Retina (tissue), 1 donor: ENCODE measurements at regions not wholly inside any gene's neighbourhood (a gene's known extent, or its start where the extent isn't known, plus 50 kb on each side); places are given as distances from the start of the nearest gene placed in this dataset.
A peak's percentile ranks its signal among the peaks of the same experiment; 100 is the strongest.
"Not testable (repeated sequence)": the region's sequence is repeated elsewhere in the genome, so short reads cannot be mapped to it uniquely, and the experiment has no call there.

Experiments used
- DNase-seq: peaks from one replicate; pipeline ENCODE4 v3.0.0-alpha.2; 2016

DNA sequence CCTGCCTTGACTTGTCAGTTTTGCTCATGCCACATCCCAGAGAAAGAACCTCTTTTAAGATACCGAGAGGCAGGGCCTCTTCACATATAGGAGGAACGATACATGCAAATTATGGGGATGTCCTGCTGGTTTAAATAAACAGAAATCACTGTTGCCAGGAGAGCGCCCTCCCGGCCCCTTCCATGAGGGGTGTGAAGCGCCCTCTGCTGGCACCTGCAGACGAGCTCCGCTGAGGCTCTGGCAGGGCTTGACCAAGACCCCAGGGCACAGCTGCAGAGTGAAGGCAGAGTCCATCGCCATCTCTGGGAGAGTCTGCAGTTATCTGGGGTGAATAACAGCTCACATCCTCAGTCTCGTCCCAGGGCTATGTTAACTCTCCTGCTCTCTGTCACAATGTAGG, 468.8 kb downstream of the RPIA start:
- not testable (repeated sequence) for DNase-seq

DNA sequence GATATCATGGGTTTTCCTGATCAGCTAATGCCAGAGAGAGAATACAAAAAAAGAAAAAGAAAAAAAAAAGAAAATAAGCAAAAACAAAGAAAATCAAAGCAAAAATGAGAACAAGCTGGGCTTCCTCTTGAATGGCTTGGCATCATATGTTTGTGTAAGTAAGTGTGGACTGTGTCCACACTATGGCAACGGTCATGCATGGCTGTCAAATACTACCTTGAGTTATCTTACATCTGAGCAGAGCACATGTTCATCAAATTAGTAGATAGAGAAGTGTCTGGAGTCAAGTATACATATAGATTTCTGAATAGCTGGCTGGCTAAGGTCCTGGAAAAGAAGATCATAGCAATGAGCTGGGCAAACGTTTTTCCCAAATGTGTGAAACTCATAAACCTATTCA, 470.2 kb downstream of the RPIA start:
- not testable (repeated sequence) for DNase-seq

DNA sequence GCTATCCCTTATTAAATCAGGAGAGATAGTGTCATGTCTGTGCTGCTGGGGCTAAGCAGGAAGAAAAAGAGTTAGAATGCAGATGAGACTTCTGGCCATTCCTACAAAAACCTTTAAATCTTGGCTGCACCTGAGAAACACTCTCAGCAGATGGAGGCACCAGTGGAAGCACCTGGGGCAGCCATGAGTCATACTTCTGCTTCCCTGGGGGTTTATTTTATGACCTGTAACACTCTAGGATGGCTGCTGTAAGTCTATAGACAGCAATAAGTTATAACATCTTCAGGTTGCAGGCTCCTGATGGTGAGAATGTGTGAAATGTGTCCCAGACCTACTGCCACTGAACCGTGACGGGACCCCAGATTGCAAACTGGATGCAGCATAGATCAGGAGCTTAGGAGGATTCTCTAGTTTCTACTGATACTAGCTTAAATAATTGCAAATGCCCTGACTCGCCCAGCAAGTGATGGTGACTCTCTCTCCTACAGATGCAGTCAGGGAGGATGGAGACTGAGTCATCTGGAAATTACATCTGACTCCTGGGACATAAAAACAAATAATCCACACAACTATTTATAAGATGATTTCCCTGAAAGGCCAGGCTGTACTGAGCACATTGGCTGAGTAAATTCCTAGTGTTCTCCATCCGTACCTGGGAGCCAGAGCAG, 479.2 kb downstream of the RPIA start:
- DNase-seq, result not testable (repeated sequence)

DNA sequence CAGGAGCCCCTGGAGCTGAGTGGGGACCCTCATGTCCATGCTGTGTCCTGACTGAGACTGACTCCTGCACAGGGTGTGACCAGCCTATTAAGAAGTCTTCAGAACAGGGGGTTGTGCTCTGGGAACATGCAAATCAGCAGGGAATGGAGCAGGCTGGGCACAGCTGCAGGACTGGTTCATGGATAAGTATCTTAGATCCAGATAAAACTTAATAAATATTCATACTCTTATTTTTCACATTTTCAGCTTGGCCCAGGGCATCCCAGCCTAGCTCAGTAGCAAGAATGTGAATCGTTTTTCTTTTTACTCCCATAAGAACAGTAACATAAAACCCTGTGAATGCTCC, 479.7 kb downstream of the RPIA start:
- DNase-seq, result not testable (repeated sequence)

DNA sequence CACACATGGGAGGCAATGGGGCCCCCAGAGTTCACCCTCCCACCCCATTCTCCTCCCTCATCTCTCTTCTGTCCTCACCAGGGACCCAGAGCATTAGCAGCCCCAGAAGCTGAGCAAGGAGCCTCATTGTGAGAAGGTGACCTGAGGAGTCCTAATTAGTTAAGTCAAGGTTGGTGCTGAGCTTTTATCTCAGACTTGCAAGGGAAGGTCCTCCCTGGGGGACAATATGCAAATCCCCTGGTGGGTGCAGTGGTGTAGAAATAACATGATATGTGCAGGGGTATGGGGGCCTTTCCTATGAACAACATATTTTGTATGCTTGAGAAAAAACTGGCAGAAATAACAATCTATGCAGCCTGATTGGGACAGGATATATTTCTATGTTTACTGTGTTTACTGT, 485.5 kb downstream of the RPIA start:
- DNase-seq, result not testable (repeated sequence)

DNA sequence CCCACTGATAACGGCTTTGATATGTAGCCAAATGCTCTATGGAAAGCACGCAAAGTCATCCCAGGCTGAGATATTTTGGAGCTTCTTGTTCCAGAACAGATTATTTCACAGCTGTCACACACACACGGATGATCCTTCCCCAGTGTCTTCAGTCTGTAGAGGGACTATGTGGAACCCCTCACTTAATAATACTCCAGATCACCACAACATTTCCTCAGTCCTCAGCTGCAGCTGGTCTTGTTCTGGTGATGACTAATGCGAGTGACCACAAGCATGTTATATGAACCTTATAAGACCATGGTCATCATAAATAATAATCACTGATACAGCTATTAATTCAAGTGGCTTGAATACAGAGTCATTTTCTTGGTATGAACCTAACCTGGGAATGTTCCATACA, 490.7 kb downstream of the RPIA start:
- DNase-seq, result not testable (repeated sequence)

DNA sequence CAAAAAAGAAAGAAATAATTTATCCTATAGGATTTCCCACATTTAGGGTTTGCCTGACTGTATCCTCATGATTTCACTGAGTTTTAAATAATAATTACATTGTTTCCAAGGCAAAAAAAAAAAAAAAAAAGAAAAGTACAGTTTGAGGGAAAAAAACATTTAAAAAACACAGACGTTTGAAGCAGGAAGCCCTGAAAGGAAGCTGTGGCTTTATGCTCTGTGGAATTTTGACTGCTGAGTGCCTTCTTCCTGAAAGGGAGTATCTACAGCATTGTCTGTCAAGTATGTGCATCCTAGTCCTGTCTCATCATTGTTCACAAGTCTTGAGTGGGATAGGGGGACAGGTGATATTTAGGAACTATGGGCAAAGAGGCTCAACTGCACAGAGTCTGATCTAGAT, 493.3 kb downstream of the RPIA start:
- DNase-seq, result not testable (repeated sequence)

DNA sequence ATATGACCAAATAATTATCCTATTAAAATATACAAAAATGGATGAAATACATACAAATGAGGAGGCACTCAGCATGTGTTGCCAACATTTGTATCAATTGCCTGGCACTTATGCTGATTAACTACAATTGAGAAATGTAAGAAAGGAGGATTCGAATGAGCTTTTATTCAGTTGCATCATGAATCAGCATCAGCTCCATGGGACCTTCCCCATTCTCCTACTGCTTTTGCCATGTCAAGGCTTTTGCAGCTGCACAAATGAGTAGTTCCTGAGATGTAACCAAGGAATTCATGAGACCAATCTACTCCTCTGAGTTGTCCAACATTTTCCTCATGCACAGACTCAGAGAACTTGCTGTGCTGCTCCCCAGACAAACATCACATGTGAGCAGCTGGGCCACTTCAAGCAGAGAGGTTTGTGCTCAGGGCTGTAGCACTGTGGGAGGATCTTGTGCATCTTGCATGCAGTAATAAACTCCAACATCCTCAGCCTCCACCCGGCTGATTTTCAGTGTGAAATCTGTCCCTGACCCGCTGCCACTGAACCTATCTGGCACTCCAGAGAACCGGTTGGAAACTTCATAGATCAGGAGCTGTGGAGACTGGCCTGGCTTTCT, 504.3 kb downstream of the RPIA start:
- not testable (repeated sequence) for DNase-seq

DNA sequence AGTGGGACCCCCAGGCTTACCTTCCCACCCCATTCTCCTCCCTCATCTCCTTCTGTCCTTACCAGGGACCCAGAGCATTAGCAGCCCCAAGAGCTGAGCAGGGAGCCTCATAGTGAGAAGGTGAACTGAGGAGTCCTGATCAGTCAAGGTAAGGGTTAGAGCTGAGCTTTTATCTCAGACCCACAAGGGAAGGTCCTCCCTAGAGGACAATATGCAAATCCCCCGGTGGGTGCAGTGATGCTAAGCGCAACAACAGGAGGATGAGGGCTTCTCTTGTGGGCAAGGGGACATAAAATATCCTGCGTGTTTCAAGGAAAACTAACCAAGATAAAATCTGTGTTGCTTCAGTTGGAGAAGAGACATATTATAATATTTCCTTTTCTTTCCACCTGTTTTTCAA, 505.2 kb downstream of the RPIA start:
- DNase-seq, result not testable (repeated sequence)

DNA sequence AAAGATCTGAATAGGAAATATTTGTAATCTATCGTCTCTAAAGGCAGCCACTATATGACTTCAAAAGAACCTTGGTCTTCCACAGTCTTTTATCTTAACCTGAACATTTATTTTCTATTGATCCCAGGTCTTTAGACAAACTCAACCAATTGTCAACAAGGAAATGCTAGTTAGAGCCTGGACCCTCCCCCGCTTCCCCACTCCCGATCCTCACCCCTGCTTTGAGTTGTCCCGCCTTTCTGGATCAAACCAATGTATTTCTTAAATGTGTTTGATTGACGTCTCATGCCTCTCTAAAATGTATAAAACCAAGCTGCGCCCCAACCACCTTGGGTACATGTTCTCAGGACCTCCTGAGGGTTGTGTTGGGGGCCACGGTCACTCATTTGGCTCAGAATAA, 506.6 kb downstream of the RPIA start:
- DNase-seq, result not testable (repeated sequence)

DNA sequence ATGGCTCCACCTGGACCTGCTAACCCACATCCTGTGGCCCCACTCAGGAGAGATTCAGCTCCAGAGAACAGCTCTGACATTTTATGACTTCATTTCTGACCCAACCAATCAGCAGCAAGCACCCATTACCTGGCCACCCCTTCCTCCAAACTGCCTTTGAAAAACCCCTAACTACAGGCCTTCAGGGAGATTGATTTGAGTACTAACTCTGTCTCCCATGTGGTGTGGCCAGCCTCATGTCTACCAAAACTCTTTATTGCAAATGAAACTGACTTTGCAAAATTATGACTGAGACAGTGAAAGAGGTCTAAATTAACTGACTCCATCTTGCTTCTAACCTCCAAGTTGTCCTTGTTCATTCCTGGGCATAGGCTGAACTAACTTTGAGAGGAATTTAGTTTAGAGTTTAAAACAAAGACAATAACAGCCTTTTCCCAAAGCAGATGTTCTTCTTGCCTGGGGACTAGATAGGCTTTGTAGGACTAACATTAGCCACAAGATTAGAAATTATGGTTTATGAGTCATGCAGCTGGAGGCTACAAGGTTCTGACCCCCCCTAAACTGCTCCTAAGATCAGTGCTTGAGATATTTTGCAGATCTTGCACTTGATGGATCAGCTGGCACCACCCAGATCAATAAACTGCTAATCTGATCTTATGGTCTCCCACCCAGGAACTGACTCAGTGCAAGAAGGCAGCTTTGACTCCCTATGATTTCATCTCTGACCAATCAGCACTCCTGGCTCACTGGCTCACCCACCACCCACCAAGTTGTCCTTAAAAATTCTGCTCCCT, 508.2 kb downstream of the RPIA start:
- not testable (repeated sequence) for DNase-seq

DNA sequence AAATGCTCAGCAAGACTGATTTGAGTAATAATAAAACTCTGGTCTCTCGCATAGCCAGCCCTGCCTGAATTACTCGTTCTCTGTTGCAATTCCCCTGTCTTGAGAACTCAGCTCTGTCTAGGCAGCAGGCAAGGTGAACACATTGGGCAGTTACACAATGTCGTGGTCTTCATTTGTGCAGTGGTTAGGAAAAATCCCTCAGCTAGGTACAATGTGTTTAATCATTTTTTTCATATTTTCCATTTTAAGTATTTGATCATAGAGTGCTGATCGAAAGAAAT, 508.7 kb downstream of the RPIA start:
- not testable (repeated sequence) for DNase-seq

DNA sequence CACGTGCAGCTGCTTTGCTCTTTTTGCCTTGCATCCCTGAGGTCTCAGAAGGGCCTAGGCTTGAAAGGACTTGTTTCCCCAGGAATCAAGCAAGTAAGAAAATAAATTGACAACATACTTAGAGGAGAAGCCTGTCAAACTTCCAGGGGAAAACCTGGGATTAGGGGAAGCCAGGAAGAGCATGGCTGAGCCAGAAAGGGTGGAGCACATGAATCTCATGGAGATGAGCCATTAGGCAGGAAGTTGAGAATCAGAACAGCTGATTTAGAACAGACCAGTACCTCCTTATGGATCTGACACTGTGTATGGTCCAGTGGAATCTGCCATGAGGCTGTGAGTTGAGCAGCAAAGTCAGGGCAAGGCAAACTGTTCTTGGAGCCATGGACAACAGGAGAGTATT, 511.0 kb downstream of the RPIA start:
- DNase-seq, result not testable (repeated sequence)

DNA sequence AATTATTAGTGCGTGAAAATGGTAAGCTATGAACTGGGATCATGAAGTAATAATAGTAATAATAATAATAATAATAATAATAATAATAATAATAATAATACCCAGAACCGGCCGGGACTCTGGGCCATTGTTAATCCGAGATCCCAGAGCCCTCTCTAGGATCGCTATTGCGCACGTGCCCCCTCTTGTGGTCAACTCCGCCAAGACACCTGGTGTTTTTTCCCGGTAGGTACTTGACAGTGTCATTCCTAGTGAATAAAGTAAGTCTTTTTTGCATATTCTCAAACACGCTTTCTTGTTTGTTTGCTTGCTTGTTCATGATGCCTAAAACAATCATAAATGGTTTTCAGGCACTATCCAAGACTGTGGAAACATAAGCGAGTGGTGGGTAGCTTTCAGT, 513.7 kb downstream of the RPIA start:
- DNase-seq, result peak; percentile 7

DNA sequence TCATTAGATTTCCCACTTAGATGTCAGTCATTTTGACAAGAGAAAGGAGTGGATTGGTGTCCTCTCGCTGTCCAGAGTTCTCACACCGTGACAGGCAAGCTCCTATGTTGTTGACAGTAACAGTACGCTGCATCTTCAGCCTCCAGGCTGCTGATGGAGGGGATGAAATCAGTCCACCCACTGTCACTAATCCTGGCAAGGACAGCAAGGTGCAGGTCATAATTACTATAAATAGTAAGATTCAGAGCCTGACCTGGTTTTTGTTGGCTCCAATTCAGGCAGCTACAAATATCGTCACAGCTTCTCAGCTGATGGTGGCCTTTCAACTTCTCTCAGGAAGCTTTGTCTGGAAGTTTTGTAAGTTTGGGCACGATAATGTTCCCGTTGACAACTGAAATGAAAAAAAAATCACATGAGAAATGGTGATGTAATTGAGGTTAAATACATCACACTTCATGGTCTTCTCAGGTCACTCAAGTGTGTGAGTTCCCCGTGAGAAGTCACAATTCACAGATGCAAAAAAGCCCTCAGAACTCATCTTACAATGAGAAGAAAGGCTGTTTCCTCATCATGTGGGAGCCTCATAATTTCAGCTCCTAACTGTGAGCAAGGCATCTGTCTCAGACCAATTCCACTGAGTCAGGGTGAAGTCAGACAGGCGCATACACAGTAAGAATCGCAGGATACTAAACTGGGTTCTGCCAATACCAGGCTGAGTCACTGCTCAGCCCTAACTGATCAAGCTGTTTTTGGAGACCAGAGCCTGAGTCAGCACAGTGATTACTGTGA, 516.9 kb downstream of the RPIA start:
- not testable (repeated sequence) for DNase-seq

DNA sequence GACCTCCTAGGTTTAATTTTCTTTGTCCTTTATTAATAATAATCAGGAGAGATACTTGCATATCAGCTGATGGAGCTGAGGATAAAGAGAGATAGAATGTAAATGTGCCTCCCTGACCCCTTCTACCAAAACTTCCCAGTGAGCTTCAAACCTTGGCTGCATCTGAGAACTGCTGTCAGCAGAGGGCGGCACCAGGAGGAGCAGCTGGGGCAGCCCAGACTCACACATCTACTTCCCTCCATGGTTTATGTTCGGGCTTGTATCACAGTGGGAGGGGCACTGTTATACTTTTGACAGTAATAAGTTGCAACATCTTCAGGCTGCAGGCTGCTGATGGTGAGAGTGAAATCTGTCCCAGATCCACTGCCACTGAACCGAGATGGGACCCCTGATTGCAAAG, 521.7 kb downstream of the RPIA start:
- peak; percentile 18 for DNase-seq

DNA sequence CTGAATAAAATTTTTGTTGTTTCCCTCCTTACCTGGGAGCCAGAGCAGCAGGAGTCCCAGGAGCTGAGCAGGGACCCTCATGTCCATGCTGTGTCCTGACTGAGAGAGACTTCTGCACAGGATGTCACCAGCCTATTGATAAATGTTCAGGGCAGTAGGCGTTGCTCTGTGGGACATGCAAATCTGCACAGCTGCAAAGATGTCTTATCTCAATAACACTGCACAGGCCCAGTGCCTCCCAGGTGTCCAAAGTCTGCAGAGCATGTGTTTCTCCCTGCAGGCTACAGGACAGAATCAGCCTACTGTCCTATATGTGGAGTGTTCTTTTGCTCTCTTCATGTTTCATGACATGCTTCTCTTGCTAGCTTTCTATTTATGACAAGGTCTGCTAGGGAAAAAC, 522.3 kb downstream of the RPIA start:
- not testable (repeated sequence) for DNase-seq

DNA sequence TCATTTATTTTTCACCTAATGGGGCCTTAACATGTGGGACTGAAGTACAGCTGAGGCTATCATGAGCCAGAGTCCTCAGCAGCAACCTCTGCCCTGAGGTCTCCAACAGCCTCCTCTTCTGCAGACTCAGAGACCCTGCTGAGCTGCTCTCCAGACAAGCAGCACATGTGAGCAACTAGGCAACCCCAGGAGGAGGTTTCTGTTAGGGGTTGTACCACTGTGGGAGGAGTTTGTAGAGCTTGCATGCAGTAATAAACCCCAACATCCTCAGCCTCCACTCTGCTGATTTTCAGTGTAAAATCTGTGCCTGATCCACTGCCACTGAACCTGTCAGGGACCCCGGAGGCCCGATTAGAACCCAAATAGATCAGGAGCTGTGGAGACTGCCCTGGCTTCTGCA, 530.0 kb downstream of the RPIA start:
- not testable (repeated sequence) for DNase-seq

DNA sequence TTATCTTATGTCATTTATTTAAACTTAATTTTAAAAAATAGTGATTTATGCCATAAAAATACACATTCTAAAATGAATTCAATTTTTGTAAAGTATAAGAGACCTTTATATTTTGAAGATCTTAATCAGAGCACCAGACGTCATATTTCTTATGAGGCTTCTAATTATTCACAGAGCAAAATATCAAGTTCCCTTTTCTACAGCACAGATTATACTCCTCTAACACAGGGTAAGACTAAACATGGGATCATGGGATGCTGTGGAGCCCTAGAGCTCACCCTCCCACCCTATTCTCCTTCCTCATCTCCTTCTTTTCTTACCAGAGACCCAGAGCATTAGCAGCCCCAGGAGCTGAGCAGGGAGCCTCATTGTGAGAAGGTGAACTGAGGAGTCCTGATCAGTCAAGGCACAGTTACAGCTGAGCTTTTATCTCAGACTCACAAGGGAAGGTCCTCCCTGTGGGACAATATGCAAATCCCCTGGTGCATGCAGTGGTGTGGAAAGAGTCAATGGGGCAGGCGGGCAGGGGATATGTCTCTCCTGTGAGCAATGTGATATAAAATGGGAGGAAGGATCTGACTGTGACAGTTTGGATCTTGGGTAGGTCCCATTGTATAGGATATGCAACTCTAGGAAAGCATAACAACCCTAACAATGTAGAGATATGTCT, 530.7 kb downstream of the RPIA start:
- DNase-seq, result not testable (repeated sequence)

DNA sequence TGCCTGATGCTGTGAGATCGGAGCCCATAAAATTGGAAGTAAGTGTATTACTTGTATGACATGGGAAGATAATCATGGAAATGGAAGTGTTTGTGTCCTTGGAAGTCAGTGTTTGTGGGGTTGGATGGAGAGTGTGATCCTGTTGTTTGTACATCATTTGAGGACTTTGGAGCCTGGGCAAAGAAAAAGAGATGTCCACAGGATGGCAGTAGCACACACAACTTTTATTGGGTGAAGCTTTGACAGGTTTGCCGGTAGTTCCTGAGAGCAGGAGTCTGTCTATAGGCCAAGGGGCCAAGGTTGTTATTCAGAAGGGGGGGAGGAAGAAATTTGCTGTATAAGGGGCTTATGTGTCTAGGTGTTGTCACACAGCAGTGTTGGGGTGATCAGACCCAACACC, 533.3 kb downstream of the RPIA start:
- DNase-seq, result not testable (repeated sequence)

DNA sequence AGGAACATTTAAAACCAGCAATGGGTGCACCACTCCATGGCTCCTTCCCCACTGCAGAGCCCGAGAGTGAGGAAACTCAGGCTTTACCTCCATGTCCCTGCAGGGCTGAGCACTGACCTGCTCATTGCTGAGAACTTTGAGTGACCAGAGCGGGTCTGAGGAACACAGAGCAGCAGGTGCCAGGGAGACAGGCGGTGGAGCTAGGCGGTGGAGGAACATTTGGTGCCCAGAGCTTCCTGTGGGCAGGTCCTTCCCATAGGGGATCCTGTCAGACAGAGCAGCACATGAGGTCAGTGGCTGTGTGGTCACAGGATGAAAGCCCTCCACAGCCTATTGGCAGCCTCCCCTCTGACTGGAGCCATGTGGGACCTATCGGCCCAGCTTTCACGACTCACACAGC, 538.5 kb downstream of the RPIA start:
- DNase-seq, result not testable (repeated sequence)

DNA sequence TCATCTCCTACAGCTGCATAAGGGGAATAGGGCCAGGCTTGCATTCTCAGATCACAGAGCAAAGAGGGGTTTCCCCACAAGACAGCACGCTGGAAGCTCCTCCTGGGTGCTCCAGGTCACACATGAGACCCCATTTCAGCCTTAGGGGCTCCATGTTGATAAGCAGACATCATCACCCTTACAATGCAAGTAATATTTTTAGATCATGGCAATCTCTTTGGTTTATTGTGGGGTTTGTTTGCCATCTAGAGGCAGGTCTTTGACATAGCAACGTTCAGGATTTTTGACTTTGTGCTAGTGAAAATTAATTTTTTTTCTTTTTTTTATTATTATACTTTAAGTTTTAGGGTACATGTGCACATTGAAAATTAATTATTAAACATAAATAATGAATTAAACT, 539.8 kb downstream of the RPIA start:
- DNase-seq, result not testable (repeated sequence)

DNA sequence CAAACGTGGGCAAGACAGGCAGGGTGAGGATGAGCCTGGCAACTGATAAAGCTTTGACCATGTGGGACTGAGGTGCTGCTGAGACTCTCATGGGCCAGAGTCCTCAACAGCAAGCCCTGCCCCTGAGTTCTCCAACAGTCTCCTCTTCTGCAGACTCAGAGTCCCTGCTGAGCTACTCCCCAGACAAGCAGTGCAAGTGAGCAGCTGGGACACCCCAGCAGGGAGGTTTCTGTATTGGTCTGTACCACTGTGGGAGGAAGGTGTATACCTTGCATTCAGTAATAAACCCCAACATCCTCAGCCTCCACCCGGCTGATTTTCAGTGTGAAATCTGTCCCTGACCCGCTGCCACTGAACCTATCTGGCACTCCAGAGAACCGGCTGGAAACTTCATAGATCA, 542.5 kb downstream of the RPIA start:
- not testable (repeated sequence) for DNase-seq
